AG10803 (cell line): ENCODE measurements at regions not wholly inside any gene's neighbourhood (a gene's known extent, or its start where the extent isn't known, plus 50 kb on each side); places are given as distances from the start of the nearest gene placed in this dataset.
A peak's percentile ranks its signal among the peaks of the same experiment; 100 is the strongest.

Source experiments
- DNase-seq: peaks from one replicate; pipeline ENCODE4 v3.0.0; 2010; ENCODE audit warnings: low read depth
- H3K4me3 ChIP-seq: 2 replicates; pipeline ENCODE4 v1.5.1; 2011; ENCODE audit warnings: mild to moderate bottlenecking, low read length, control low read depth
- TF ChIP-seq, protein P1 (sequence below): conservative IDR thresholded peaks from 2 replicates; pipeline ENCODE4 v1.5.1; 2011; ENCODE audit warnings: mild to moderate bottlenecking, low read length, control low read depth, inconsistent platforms

GRCh38 chr6:129947797-129948196, 70.6 kb upstream of the L3MBTL3 start:
- no peak for DNase-seq
- TF ChIP-seq, protein P1, sequence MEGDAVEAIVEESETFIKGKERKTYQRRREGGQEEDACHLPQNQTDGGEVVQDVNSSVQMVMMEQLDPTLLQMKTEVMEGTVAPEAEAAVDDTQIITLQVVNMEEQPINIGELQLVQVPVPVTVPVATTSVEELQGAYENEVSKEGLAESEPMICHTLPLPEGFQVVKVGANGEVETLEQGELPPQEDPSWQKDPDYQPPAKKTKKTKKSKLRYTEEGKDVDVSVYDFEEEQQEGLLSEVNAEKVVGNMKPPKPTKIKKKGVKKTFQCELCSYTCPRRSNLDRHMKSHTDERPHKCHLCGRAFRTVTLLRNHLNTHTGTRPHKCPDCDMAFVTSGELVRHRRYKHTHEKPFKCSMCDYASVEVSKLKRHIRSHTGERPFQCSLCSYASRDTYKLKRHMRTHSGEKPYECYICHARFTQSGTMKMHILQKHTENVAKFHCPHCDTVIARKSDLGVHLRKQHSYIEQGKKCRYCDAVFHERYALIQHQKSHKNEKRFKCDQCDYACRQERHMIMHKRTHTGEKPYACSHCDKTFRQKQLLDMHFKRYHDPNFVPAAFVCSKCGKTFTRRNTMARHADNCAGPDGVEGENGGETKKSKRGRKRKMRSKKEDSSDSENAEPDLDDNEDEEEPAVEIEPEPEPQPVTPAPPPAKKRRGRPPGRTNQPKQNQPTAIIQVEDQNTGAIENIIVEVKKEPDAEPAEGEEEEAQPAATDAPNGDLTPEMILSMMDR, result no peak
- no peak overlapping the region for H3K4me3 ChIP-seq

DNA sequence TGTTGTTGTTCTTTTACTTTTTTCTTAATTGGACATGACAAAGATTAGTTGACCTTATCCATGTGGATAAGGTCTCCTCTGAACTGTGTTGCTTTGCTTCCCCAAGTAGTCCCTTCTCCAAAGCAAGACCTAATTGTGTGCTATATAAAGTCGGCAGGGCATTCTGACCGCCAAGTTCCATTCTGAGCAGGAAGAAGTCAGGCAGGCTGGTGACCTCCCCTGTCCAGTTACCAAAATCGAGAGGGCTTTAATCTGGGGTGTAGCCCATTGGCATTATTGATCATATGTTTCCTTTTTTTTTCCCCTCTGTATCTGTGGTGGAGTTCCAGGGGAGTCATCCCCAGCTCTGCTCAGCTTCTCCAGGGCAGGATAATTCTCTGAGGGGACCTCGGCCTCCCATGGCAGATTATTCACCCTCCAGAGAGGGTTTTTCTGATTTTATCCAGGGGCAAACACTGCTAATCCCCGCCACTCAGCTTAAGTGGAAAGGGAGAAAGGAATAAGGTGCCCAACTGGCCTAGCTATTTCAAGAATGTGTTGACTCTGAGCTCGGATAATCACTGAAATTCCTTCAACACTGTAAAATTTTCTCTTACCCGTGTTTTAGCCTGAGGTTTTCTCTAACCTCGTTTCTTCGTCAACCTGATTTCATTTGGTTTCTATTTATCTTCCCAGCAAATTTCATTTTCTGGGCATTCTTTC, 71.8 kb upstream of the L3MBTL3 start:
- H3K4me3 ChIP-seq, result no peak overlapping the region
- TF ChIP-seq, protein P1, result no peak
- no peak for DNase-seq

- DNase-seq, result no peak
- TF ChIP-seq, protein P1, result no peak
- H3K4me3 ChIP-seq, result no peak overlapping the region
Measured at GRCh38 chr6:129943637-129944271, 74.6 kb upstream of the L3MBTL3 start.

GRCh38 chr6:129940454-129941195, 77.8 kb upstream of the L3MBTL3 start:
- H3K4me3 ChIP-seq, result no peak overlapping the region
- no peak for DNase-seq
- TF ChIP-seq, protein P1, result no peak

- no peak for DNase-seq
- H3K4me3 ChIP-seq, result no peak overlapping the region
- TF ChIP-seq, protein P1, result no peak
Measured at GRCh38 chr6:129938249-129939020, 77.3 kb upstream of the TMEM244 start.

- DNase-seq, result peak; percentile 66
- TF ChIP-seq, protein P1, result peak; percentile 62
- H3K4me3 ChIP-seq, result no peak overlapping the region
Measured at GRCh38 chr6:129936329-129937165, 75.4 kb upstream of the TMEM244 start.
